ENCODE measurements at regions not wholly inside any gene's neighbourhood (a gene's known extent, or its start where the extent isn't known, plus 50 kb on each side); places are given as distances from the start of the nearest gene placed in this dataset.
"Not testable (repeated sequence)": the region's sequence is repeated elsewhere in the genome, so short reads cannot be mapped to it uniquely, and the experiment has no call there.

DNA sequence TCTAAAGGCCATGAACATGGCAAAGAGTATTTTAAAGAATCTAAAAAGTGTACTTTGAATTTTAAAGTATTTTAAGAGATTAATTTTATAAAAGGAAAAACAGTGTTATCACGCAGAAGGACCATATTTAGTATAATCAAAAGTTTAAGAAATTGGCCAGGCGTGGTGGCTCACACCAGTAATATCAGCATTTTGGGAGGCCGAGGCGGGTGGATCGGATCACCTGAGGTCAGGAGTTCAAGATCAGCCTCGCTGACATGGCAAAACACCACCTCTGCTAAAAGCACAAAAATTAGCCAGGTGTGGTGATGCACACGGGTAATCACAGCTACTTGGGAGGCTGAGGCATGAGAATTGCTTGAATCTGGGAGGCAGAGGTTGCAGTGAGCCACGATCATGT lies 887.7 kb downstream of the RPIA start:
- TF ChIP-seq, protein P1, sequence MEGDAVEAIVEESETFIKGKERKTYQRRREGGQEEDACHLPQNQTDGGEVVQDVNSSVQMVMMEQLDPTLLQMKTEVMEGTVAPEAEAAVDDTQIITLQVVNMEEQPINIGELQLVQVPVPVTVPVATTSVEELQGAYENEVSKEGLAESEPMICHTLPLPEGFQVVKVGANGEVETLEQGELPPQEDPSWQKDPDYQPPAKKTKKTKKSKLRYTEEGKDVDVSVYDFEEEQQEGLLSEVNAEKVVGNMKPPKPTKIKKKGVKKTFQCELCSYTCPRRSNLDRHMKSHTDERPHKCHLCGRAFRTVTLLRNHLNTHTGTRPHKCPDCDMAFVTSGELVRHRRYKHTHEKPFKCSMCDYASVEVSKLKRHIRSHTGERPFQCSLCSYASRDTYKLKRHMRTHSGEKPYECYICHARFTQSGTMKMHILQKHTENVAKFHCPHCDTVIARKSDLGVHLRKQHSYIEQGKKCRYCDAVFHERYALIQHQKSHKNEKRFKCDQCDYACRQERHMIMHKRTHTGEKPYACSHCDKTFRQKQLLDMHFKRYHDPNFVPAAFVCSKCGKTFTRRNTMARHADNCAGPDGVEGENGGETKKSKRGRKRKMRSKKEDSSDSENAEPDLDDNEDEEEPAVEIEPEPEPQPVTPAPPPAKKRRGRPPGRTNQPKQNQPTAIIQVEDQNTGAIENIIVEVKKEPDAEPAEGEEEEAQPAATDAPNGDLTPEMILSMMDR (IDR thresholded peaks at IDR 0.05): not testable (repeated sequence)
- not testable (repeated sequence) for TF ChIP-seq POLR2A (IDR thresholded peaks at IDR 0.05)

All from testis (tissue), 2 donors.